ENCODE measurements at regions not wholly inside any gene's neighbourhood (a gene's known extent, or its start where the extent isn't known, plus 50 kb on each side); places are given as distances from the start of the nearest gene placed in this dataset.

- TF ChIP-seq CTCF (IDR thresholded peaks at IDR 0.05) (no peak), POLR2A (IDR thresholded peaks at IDR 0.05) (no peak)
Observed at GRCh38 chr17:12596961-12597360, 68.7 kb upstream of the MYOCD start.

Data from body of pancreas (tissue), 4 donors.